IMR-90 (cell line): ENCODE measurements at regions not wholly inside any gene's neighbourhood (a gene's known extent, or its start where the extent isn't known, plus 50 kb on each side); places are given as distances from the start of the nearest gene placed in this dataset.

Source experiments
- BHLHE40 ChIP-seq: fragments of 150-350 bp; IDR thresholded peaks from 2 replicates; pipeline ENCODE4 v1.6.1; 2016; ENCODE audit warnings: mild to moderate bottlenecking, low read depth, low read length
- CEBPB ChIP-seq: IDR thresholded peaks from 2 replicates; pipeline ENCODE4 v1.6.1; 2012; ENCODE audit warnings: low read depth, low read length, improper control_type of control experiment
- CTCF ChIP-seq: conservative IDR thresholded peaks from 2 replicates; pipeline ENCODE4 v1.5.1; 2012; ENCODE audit warnings: mild to moderate bottlenecking, low read depth, low read length, improper control_type of control experiment
- FOS ChIP-seq: fragments of 150-350 bp; IDR thresholded peaks from 2 replicates; pipeline ENCODE4 v1.6.1; 2016; ENCODE audit warnings: low read depth, low read length
- MAFK ChIP-seq: IDR thresholded peaks from 2 replicates; pipeline ENCODE4 v1.6.1; 2012; ENCODE audit warnings: low read depth, low read length, improper control_type of control experiment
- NFE2L2 ChIP-seq: fragments of 150-350 bp; IDR thresholded peaks from 2 replicates; pipeline ENCODE4 v1.6.1; 2016; ENCODE audit warnings: low read depth, mild to moderate bottlenecking, low read length
- POLR2A ChIP-seq: IDR thresholded peaks from 2 replicates; pipeline ENCODE4 v1.6.1; 2012; ENCODE audit warnings: mild to moderate bottlenecking, low read depth, low read length
- RAD21 ChIP-seq: IDR thresholded peaks from 2 replicates; pipeline ENCODE4 v1.6.1; 2012; ENCODE audit warnings: low read length, improper control_type of control experiment
- RFX5 ChIP-seq: IDR thresholded peaks from 2 replicates; pipeline ENCODE4 v1.8.0; 2012; ENCODE audit warnings: low read depth, mild to moderate bottlenecking, low read length, moderate library complexity
- USF2 ChIP-seq: fragments of 150-350 bp; IDR thresholded peaks from 2 replicates; pipeline ENCODE4 v1.6.1; 2017; ENCODE audit warnings: mild to moderate bottlenecking, antibody characterized with exemption, low read length, low read depth

GRCh38 chr16:89027281-89027680 lies 50.3 kb upstream of the CBFA2T3 start:
- no peak for TF ChIP-seq RAD21
- no peak for TF ChIP-seq CEBPB
- no peak for TF ChIP-seq CTCF
- no peak for TF ChIP-seq FOS
- TF ChIP-seq RFX5 = no peak
- TF ChIP-seq POLR2A = no peak
- no peak for TF ChIP-seq BHLHE40
- no peak for TF ChIP-seq MAFK
- TF ChIP-seq NFE2L2 = no peak
- TF ChIP-seq USF2 = no peak
